H9 (cell line): ENCODE measurements at regions not wholly inside any gene's neighbourhood (a gene's known extent, or its start where the extent isn't known, plus 50 kb on each side); places are given as distances from the start of the nearest gene placed in this dataset.

Experiments
- DNase-seq: peaks from one replicate; pipeline ENCODE4 v3.0.0-alpha.2; 2017
- H2AFZ ChIP-seq: one replicate; pipeline ENCODE4 v1.6.1; 2013; ENCODE audit warnings: mild to moderate bottlenecking, low read length, control low read depth, moderate library complexity
- H2AK5ac ChIP-seq: 2 replicates; pipeline ENCODE4 v1.6.1; 2013; ENCODE audit warnings: low read length, control low read depth, mixed read lengths; ENCODE audit not compliant: insufficient read length
- H2BK120ac ChIP-seq: one replicate; pipeline ENCODE4 v1.6.1; 2013; ENCODE audit warnings: low read depth, mild to moderate bottlenecking, low read length, control low read depth, inconsistent platforms; ENCODE audit not compliant: poor library complexity, severe bottlenecking
- H2BK12ac ChIP-seq: 2 replicates; pipeline ENCODE4 v1.6.1; 2013; ENCODE audit warnings: low read length, control low read depth, mixed read lengths, low read depth; ENCODE audit not compliant: insufficient read length
- H2BK15ac ChIP-seq: 2 replicates; pipeline ENCODE4 v1.6.1; 2013; ENCODE audit warnings: low read depth, low read length, control low read depth
- H2BK20ac ChIP-seq: one replicate; pipeline ENCODE4 v1.6.1; 2013; ENCODE audit warnings: low read depth, mild to moderate bottlenecking, low read length, control low read depth, inconsistent platforms; ENCODE audit not compliant: poor library complexity, severe bottlenecking
- H2BK5ac ChIP-seq: 2 replicates; pipeline ENCODE4 v1.6.1; 2013; ENCODE audit warnings: low read length, control low read depth, mixed read lengths; ENCODE audit not compliant: insufficient read length
- H3K14ac ChIP-seq: 2 replicates; pipeline ENCODE4 v1.6.1; 2013; ENCODE audit warnings: low read length, control low read depth; ENCODE audit not compliant: insufficient read depth
- H3K18ac ChIP-seq: 2 replicates; pipeline ENCODE4 v1.6.1; 2013; ENCODE audit warnings: low read depth, mild to moderate bottlenecking, mixed read lengths, low read length, control low read depth; ENCODE audit not compliant: insufficient read length
- H3K23ac ChIP-seq: 2 replicates; pipeline ENCODE4 v1.6.1; 2013; ENCODE audit warnings: low read length, control low read depth, mixed read lengths, low read depth; ENCODE audit not compliant: insufficient read length
- H3K23me2 ChIP-seq: 2 replicates; pipeline ENCODE4 v1.6.1; 2013; ENCODE audit warnings: low read depth, mild to moderate bottlenecking, mixed read lengths, low read length, control low read depth; ENCODE audit not compliant: insufficient read length, poor library complexity, severe bottlenecking
- H3K27ac ChIP-seq: 2 replicates; pipeline ENCODE4 v1.5.1; 2013; ENCODE audit warnings: low read length, control low read depth, mixed read lengths, low read depth; ENCODE audit not compliant: insufficient read length
- H3K27me3 ChIP-seq: 2 replicates; pipeline ENCODE4 v1.6.1; 2013; ENCODE audit warnings: low read length, control low read depth, inconsistent platforms; ENCODE audit not compliant: insufficient read depth
- H3K4ac ChIP-seq: 2 replicates; pipeline ENCODE4 v1.6.1; 2013; ENCODE audit warnings: low read depth, mild to moderate bottlenecking, control low read depth, inconsistent platforms, low read length, moderate library complexity
- H3K4me1 ChIP-seq: 2 replicates; pipeline ENCODE4 v1.6.1; 2013; ENCODE audit warnings: low read length, control low read depth, inconsistent platforms; ENCODE audit not compliant: insufficient read depth
- H3K4me2 ChIP-seq: 2 replicates; pipeline ENCODE4 v1.6.1; 2013; ENCODE audit warnings: low read length, control low read depth, mixed read lengths; ENCODE audit not compliant: insufficient read length, insufficient read depth
- H3K56ac ChIP-seq: 2 replicates; pipeline ENCODE4 v1.6.1; 2013; ENCODE audit warnings: low read depth, mild to moderate bottlenecking, mixed read lengths, low read length, control low read depth; ENCODE audit not compliant: insufficient read length
- H3K79me1 ChIP-seq: 2 replicates; pipeline ENCODE4 v1.6.1; 2013; ENCODE audit warnings: low read depth, mild to moderate bottlenecking, moderate library complexity, low read length, control low read depth, inconsistent platforms; ENCODE audit not compliant: insufficient read depth, poor library complexity, severe bottlenecking
- H3K79me2 ChIP-seq: 2 replicates; pipeline ENCODE4 v1.6.1; 2013; ENCODE audit warnings: low read length, control low read depth, inconsistent platforms; ENCODE audit not compliant: insufficient read depth
- H3K9ac ChIP-seq: 2 replicates; pipeline ENCODE4 v1.6.1; 2013; ENCODE audit warnings: low read length, control low read depth, mixed read lengths; ENCODE audit not compliant: insufficient read length; ENCODE audit errors: extremely low read depth
- H3K9me3 ChIP-seq: one replicate; pipeline ENCODE4 v1.6.1; 2013; ENCODE audit warnings: low read depth, low read length, inconsistent platforms; ENCODE audit not compliant: control insufficient read depth
- H3T11ph ChIP-seq: one replicate; pipeline ENCODE4 v1.6.1; 2013; ENCODE audit warnings: mild to moderate bottlenecking, low read length, control low read depth, inconsistent platforms
- H4K20me1 ChIP-seq: one replicate; pipeline ENCODE4 v1.6.1; 2013; ENCODE audit not compliant: control insufficient read depth, insufficient read length, insufficient read depth
- H4K5ac ChIP-seq: 2 replicates; pipeline ENCODE4 v1.6.1; 2013; ENCODE audit warnings: low read depth, mild to moderate bottlenecking, mixed read lengths, low read length, control low read depth; ENCODE audit not compliant: insufficient read length
- H4K8ac ChIP-seq: replicated peaks from 2 replicates; pipeline ENCODE4 v1.6.1; 2013; ENCODE audit warnings: low read length, control low read depth, mixed read lengths, low read depth; ENCODE audit not compliant: insufficient read length
- H4K91ac ChIP-seq: 2 replicates; pipeline ENCODE4 v1.6.1; 2013; ENCODE audit warnings: low read depth, mild to moderate bottlenecking, moderate library complexity, mixed read lengths, low read length, control low read depth; ENCODE audit not compliant: insufficient read length
- H3K27ac Mint-ChIP-seq, 3 experiments: 2 replicates in 2 of 3; 3 replicates in 1 of 3; pipeline ENCODE4 v1.8.0; 2020 to 2021; ENCODE audit warnings: mixed read lengths in 3 of 3, mild to moderate bottlenecking in 1 of 3, moderate library complexity in 1 of 3
- H3K27me3 Mint-ChIP-seq: 2 replicates; pipeline ENCODE4 v1.8.0; 2021; ENCODE audit warnings: low read depth, mild to moderate bottlenecking, moderate library complexity, mixed read lengths
- H3K36me3 Mint-ChIP-seq, 3 experiments: 2 replicates in 2 of 3; 3 replicates in 1 of 3; pipeline ENCODE4 v1.8.0; 2020 to 2021; ENCODE audit warnings: low read depth in 3 of 3, mixed read lengths in 3 of 3; ENCODE audit not compliant: insufficient read depth in 1 of 3
- H3K4me1 Mint-ChIP-seq, 2 experiments: 2 replicates each; pipeline ENCODE4 v1.8.0; 2020; ENCODE audit warnings: mixed read lengths in 2 of 2
- H3K4me3 Mint-ChIP-seq, 2 experiments: 2 replicates in 1 of 2; 3 replicates in 1 of 2; pipeline ENCODE4 v1.8.0; 2020 to 2021; ENCODE audit warnings: mild to moderate bottlenecking in 2 of 2, mixed read lengths in 2 of 2, moderate library complexity in 1 of 2
- H3K9me3 Mint-ChIP-seq, 2 experiments: 2 replicates in 1 of 2; 3 replicates in 1 of 2; pipeline ENCODE4 v1.8.0; 2020; ENCODE audit warnings: mild to moderate bottlenecking in 2 of 2, mixed read lengths in 2 of 2, moderate library complexity in 1 of 2
- CTCF ChIP-seq: fragments of 200-600 bp; sonication (generic); conservative IDR thresholded peaks from 3 replicates; pipeline ENCODE4 v1.8.0; 2021; ENCODE audit warnings: antibody characterized with exemption, mild to moderate bottlenecking
- WGBS: extraction: QIAGEN DNeasy Blood & Tissue Kit; methylation state at CpG from one replicate; pipeline ENCODE4 v1.1.7; 2013; ENCODE audit warnings: missing lambda C conversion rate, low lambda C conversion rate, mixed read lengths; ENCODE audit not compliant: insufficient read length; ENCODE audit errors: extremely low coverage; 5-methylcytosine and 5-hydroxymethylcytosine counted together

- H2BK15ac ChIP-seq, result no peak overlapping the region
- H3K4me1 ChIP-seq, result no peaks in the 10 kb centered on the region
- no peak for DNase-seq
- no peak overlapping the region for H2BK12ac ChIP-seq
- H4K91ac ChIP-seq, result no peak overlapping the region
- Mint-ChIP-seq H3K4me1 (peaks cover 3 to 18% of the 10 kb centered on the region in 2 experiments; a peak in 3 of 4 replicates), H3K9me3 (no peaks in the 10 kb centered on the region), H3K27ac (no peak overlapping the region), H3K4me3 (no peak overlapping the region), H3K36me3 (no peaks in the 10 kb centered on the region; a peak in 1 of 7 replicates), H3K27me3 (no peaks in the 10 kb centered on the region)
- H4K5ac ChIP-seq, result no peak overlapping the region
- no peak overlapping the region for H2BK20ac ChIP-seq
- no peaks in the 10 kb centered on the region for H3K79me1 ChIP-seq
- no peak overlapping the region for H3K4ac ChIP-seq
- H3K9ac ChIP-seq, result no peak overlapping the region
- WGBS, result 100% methylated on average over 1 of the region's 2 CpGs
- no peak overlapping the region for H2BK120ac ChIP-seq
- H3K23me2 ChIP-seq, result no peaks in the 10 kb centered on the region
- H3K14ac ChIP-seq, result no peak overlapping the region
- no peak overlapping the region for H2AK5ac ChIP-seq
- no peak overlapping the region for H3K56ac ChIP-seq
- H3K23ac ChIP-seq, result no peak overlapping the region
- H3K9me3 ChIP-seq, result no peaks in the 10 kb centered on the region
- H4K8ac ChIP-seq, result no peak overlapping the region
- no peak overlapping the region for H3K18ac ChIP-seq
- TF ChIP-seq CTCF, result no peak
- no peak overlapping the region for H3K4me2 ChIP-seq
- no peaks in the 10 kb centered on the region for H3K27me3 ChIP-seq
- H3K27ac ChIP-seq, result no peak overlapping the region
- no peaks in the 10 kb centered on the region for H3K79me2 ChIP-seq
- H4K20me1 ChIP-seq, result no peaks in the 10 kb centered on the region
- H2AFZ ChIP-seq, result no peak overlapping the region
- H2BK5ac ChIP-seq, result no peak overlapping the region
- no peak overlapping the region for H3T11ph ChIP-seq
These were observed 162.1 kb upstream of the SOX5 start for GRCh38 chr12:24111616-24112015.
